Neural progenitor cell (in vitro differentiated cells): ENCODE measurements at regions not wholly inside any gene's neighbourhood (a gene's known extent, or its start where the extent isn't known, plus 50 kb on each side); places are given as distances from the start of the nearest gene placed in this dataset.

Source experiments
- DNase-seq: peaks from one replicate; pipeline ENCODE4 v3.0.0-alpha.2; 2016; ENCODE audit warnings: low spot score
- H2AFZ ChIP-seq: fragments of 200-600 bp; sonication (generic); replicated peaks from 2 replicates; pipeline ENCODE4 v1.6.1; 2016; ENCODE audit warnings: antibody characterized with exemption
- H3F3A ChIP-seq: fragments of 200-600 bp; sonication (generic); 2 replicates; pipeline ENCODE4 v1.6.1; 2016; ENCODE audit warnings: antibody characterized with exemption, low read depth
- H3K27ac ChIP-seq: fragments of 200-600 bp; sonication (generic); 2 replicates; pipeline ENCODE4 v1.5.1; 2016; ENCODE audit warnings: mild to moderate bottlenecking
- H3K27me3 ChIP-seq: fragments of 200-600 bp; sonication (generic); 2 replicates; pipeline ENCODE4 v1.6.1; 2016; ENCODE audit warnings: mild to moderate bottlenecking, moderate library complexity
- H3K36me3 ChIP-seq: fragments of 200-600 bp; sonication (generic); 2 replicates; pipeline ENCODE4 v1.5.1; 2016
- H3K4me1 ChIP-seq: fragments of 200-600 bp; sonication (generic); 2 replicates; pipeline ENCODE4 v1.6.1; 2016; ENCODE audit warnings: mixed run types
- H3K4me2 ChIP-seq: fragments of 200-600 bp; sonication (generic); 2 replicates; pipeline ENCODE4 v1.6.1; 2016
- H3K4me3 ChIP-seq: fragments of 200-600 bp; sonication (generic); 2 replicates; pipeline ENCODE4 v1.5.1; 2016
- H3K79me2 ChIP-seq: fragments of 200-600 bp; sonication (generic); 2 replicates; pipeline ENCODE4 v1.6.1; 2016; ENCODE audit warnings: low read depth
- H3K9ac ChIP-seq: fragments of 200-600 bp; sonication (generic); 2 replicates; pipeline ENCODE4 v1.6.1; 2016
- H3K9me3 ChIP-seq: fragments of 200-600 bp; sonication (generic); 2 replicates; pipeline ENCODE4 v1.5.1; 2016; ENCODE audit warnings: low read depth
- H4K20me1 ChIP-seq: fragments of 200-600 bp; sonication (generic); 2 replicates; pipeline ENCODE4 v1.6.1; 2016; ENCODE audit warnings: low read depth
- H3K27ac Mint-ChIP-seq: 3 replicates; pipeline ENCODE4 v1.8.0; 2021; ENCODE audit warnings: mixed read lengths
- H3K27me3 Mint-ChIP-seq: 2 replicates; pipeline ENCODE4 v1.8.0; 2022; ENCODE audit warnings: low read depth, mild to moderate bottlenecking, inconsistent platforms, moderate library complexity, mixed read lengths; ENCODE audit not compliant: insufficient read depth
- H3K36me3 Mint-ChIP-seq: 3 replicates; pipeline ENCODE4 v1.8.0; 2021; ENCODE audit warnings: mixed read lengths
- H3K4me1 Mint-ChIP-seq: 3 replicates; pipeline ENCODE4 v1.8.0; 2021; ENCODE audit warnings: mixed read lengths
- H3K4me3 Mint-ChIP-seq: 3 replicates; pipeline ENCODE4 v1.8.0; 2021; ENCODE audit warnings: mild to moderate bottlenecking, moderate library complexity, mixed read lengths
- H3K9me3 Mint-ChIP-seq: 3 replicates; pipeline ENCODE4 v1.8.0; 2020; ENCODE audit warnings: mixed read lengths
- EZH2 ChIP-seq: fragments of 200-600 bp; sonication (generic); IDR thresholded peaks from 2 replicates; pipeline ENCODE4 v1.6.1; 2017; ENCODE audit warnings: antibody characterized with exemption, mild to moderate bottlenecking, moderate library complexity
- EZH2phosphoT487 ChIP-seq: fragments of 200-600 bp; sonication (generic); IDR thresholded peaks from 2 replicates; pipeline ENCODE4 v1.6.1; 2017; ENCODE audit warnings: antibody characterized with exemption
- TF ChIP-seq, protein P1 (sequence below): fragments of 200-600 bp; sonication (generic); IDR thresholded peaks from 2 replicates; pipeline ENCODE4 v1.5.1; 2017; ENCODE audit warnings: antibody characterized with exemption, mild to moderate bottlenecking

GRCh38 chr12:74646831-74647230 lies 109.2 kb downstream of the ATXN7L3B start:
- DNase-seq, result no peak
- Mint-ChIP-seq H3K27ac (no peak overlapping the region), H3K9me3 (no peaks in the 10 kb centered on the region), H3K4me1 (no peaks in the 10 kb centered on the region), H3K4me3 (no peak overlapping the region), H3K36me3 (no peaks in the 10 kb centered on the region), H3K27me3 (no peaks in the 10 kb centered on the region)
- Histone ChIP-seq H2AFZ (no peak overlapping the region), H3F3A (no peaks in the 10 kb centered on the region), H3K4me1 (no peaks in the 10 kb centered on the region), H4K20me1 (no peaks in the 10 kb centered on the region), H3K9me3 (no peaks in the 10 kb centered on the region), H3K79me2 (no peaks in the 10 kb centered on the region), H3K27ac (no peak overlapping the region), H3K36me3 (no peaks in the 10 kb centered on the region), H3K9ac (no peak overlapping the region), H3K4me2 (no peak overlapping the region), H3K27me3 (no peaks in the 10 kb centered on the region), H3K4me3 (no peak overlapping the region)
- TF ChIP-seq EZH2, result no peak
- no peak for TF ChIP-seq EZH2phosphoT487
- TF ChIP-seq, protein P1, sequence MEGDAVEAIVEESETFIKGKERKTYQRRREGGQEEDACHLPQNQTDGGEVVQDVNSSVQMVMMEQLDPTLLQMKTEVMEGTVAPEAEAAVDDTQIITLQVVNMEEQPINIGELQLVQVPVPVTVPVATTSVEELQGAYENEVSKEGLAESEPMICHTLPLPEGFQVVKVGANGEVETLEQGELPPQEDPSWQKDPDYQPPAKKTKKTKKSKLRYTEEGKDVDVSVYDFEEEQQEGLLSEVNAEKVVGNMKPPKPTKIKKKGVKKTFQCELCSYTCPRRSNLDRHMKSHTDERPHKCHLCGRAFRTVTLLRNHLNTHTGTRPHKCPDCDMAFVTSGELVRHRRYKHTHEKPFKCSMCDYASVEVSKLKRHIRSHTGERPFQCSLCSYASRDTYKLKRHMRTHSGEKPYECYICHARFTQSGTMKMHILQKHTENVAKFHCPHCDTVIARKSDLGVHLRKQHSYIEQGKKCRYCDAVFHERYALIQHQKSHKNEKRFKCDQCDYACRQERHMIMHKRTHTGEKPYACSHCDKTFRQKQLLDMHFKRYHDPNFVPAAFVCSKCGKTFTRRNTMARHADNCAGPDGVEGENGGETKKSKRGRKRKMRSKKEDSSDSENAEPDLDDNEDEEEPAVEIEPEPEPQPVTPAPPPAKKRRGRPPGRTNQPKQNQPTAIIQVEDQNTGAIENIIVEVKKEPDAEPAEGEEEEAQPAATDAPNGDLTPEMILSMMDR, result peak; percentile 43

GRCh38 chr12:74647256-74647655 lies 109.6 kb downstream of the ATXN7L3B start:
- H3K79me2 ChIP-seq, result no peaks in the 10 kb centered on the region
- no peak overlapping the region for H3K4me2 ChIP-seq
- no peaks in the 10 kb centered on the region for H4K20me1 ChIP-seq
- no peak overlapping the region for H2AFZ ChIP-seq
- Mint-ChIP-seq H3K4me1 (no peaks in the 10 kb centered on the region), H3K27me3 (no peaks in the 10 kb centered on the region), H3K9me3 (no peaks in the 10 kb centered on the region), H3K27ac (no peak overlapping the region), H3K4me3 (no peak overlapping the region), H3K36me3 (no peaks in the 10 kb centered on the region)
- no peaks in the 10 kb centered on the region for H3K4me1 ChIP-seq
- no peaks in the 10 kb centered on the region for H3K36me3 ChIP-seq
- no peak overlapping the region for H3K4me3 ChIP-seq
- H3K27ac ChIP-seq, result no peak overlapping the region
- no peaks in the 10 kb centered on the region for H3K9me3 ChIP-seq
- H3K9ac ChIP-seq, result no peak overlapping the region
- TF ChIP-seq, protein P1, result no peak
- TF ChIP-seq EZH2, result no peak
- no peak for TF ChIP-seq EZH2phosphoT487
- no peaks in the 10 kb centered on the region for H3F3A ChIP-seq
- no peaks in the 10 kb centered on the region for H3K27me3 ChIP-seq
- DNase-seq, result no peak

- Histone ChIP-seq H3K36me3 (no peaks in the 10 kb centered on the region), H4K20me1 (no peaks in the 10 kb centered on the region), H3K27me3 (no peaks in the 10 kb centered on the region), H3K79me2 (no peaks in the 10 kb centered on the region), H3K9me3 (no peaks in the 10 kb centered on the region), H3K4me3 (no peak overlapping the region), H2AFZ (no peak overlapping the region), H3K27ac (no peak overlapping the region), H3K4me1 (no peaks in the 10 kb centered on the region), H3K9ac (no peak overlapping the region), H3F3A (no peaks in the 10 kb centered on the region), H3K4me2 (no peak overlapping the region)
- Mint-ChIP-seq H3K4me1 (no peaks in the 10 kb centered on the region), H3K27ac (no peak overlapping the region), H3K27me3 (no peaks in the 10 kb centered on the region), H3K4me3 (no peak overlapping the region), H3K9me3 (peaks cover 5% of the 10 kb centered on the region), H3K36me3 (no peaks in the 10 kb centered on the region)
- no peak for TF ChIP-seq EZH2
- TF ChIP-seq, protein P1, result no peak
- no peak for TF ChIP-seq EZH2phosphoT487
- DNase-seq, result no peak
Measured at GRCh38 chr12:74656251-74656650, 118.6 kb downstream of the ATXN7L3B start.

DNA sequence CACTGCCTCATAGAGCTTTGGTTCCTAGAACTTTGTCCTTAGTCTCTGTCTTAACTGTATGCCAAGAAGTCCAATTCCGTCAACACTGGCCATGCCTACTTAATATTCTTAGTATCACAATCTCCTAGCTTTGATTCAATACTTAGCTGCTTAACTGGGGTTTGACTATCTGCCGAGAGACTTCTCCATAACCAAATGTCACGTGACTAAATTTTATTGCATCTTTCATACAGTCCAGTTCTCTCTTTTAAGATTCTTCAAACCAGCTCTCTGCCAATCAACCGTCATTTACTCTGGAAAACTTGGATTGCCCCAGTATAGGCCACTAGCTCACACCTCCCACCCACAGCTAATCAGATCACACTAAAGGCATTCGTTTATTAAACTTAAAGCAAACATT lies 122.8 kb downstream of the ATXN7L3B start:
- no peaks in the 10 kb centered on the region for H3K9me3 Mint-ChIP-seq
- TF ChIP-seq EZH2 (no peak), EZH2phosphoT487 (no peak)
- TF ChIP-seq, protein P1, result no peak
- Histone ChIP-seq H3F3A (no peaks in the 10 kb centered on the region), H4K20me1 (no peaks in the 10 kb centered on the region), H3K9me3 (no peaks in the 10 kb centered on the region), H3K27me3 (no peaks in the 10 kb centered on the region), H3K4me1 (no peaks in the 10 kb centered on the region), H2AFZ (no peak overlapping the region), H3K36me3 (no peaks in the 10 kb centered on the region), H3K9ac (no peak overlapping the region), H3K79me2 (no peaks in the 10 kb centered on the region), H3K4me2 (no peak overlapping the region), H3K27ac (no peak overlapping the region), H3K4me3 (no peak overlapping the region)
- no peaks in the 10 kb centered on the region for H3K4me1 Mint-ChIP-seq
- no peak overlapping the region for H3K27ac Mint-ChIP-seq
- DNase-seq, result no peak
- H3K27me3 Mint-ChIP-seq, result no peaks in the 10 kb centered on the region
- H3K36me3 Mint-ChIP-seq, result no peaks in the 10 kb centered on the region
- H3K4me3 Mint-ChIP-seq, result no peak overlapping the region
